ENCODE measurements at regions not wholly inside any gene's neighbourhood (a gene's known extent, or its start where the extent isn't known, plus 50 kb on each side); places are given as distances from the start of the nearest gene placed in this dataset.

DNA sequence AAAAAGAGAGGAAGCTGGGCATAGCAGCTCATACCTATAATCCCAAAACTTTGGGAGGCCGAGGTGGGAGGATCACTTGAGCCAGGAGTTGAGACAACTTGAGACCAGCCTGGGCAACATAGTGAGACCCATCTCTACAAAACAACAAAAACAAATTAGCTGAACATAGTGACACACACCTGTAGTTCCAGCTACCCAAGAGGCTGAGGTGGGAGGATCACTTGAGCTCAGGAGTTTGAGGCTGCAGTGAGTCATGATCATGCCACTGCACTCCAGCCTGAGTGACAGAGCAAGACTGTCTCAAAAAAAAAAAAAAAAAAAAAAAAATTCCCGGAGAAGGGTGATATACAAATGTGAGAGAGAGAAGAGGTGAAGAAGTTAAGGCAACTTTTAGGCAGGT lies 143.8 kb downstream of the GLUL start (continued):
- TF ChIP-seq, protein P1, sequence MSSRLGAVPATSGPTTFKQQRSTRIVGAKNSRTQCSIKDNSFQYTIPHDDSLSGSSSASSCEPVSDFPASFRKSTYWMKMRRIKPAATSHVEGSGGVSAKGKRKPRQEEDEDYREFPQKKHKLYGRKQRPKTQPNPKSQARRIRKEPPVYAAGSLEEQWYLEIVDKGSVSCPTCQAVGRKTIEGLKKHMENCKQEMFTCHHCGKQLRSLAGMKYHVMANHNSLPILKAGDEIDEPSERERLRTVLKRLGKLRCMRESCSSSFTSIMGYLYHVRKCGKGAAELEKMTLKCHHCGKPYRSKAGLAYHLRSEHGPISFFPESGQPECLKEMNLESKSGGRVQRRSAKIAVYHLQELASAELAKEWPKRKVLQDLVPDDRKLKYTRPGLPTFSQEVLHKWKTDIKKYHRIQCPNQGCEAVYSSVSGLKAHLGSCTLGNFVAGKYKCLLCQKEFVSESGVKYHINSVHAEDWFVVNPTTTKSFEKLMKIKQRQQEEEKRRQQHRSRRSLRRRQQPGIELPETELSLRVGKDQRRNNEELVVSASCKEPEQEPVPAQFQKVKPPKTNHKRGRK (tag; IDR thresholded peaks at IDR 0.05): 0 out of 2 replicates have a peak, but pooled peaks have one; percentile 9

DNA sequence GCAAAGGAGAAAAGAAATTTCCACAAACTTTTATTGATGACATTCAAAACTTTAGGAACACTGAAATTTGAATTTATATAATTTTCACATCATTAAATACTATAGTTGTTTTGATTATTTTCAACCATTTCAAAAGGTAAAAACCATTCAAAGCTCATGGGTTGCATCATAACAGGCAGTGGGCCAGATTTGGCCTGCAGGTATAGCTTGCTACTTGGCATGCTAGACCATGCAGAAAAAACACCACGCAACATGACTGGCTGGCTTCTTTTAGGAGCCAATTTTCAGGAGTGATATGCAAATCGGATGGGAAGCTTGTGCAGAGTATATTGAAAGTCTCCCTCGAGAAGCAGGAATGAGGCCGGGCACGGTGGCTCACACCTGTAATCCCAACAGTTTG lies 144.8 kb downstream of the GLUL start:
- H3K4me2 ChIP-seq (ENCODE audit: insufficient read depth, low read length): no peak overlapping the region
- intact Hi-C loops (cut with micrococcal nuclease): no loop called here
- POLR2A ChIA-PET: interaction anchor here (2.2 kb wide), 1 partner anchor 11 kb away, joined by 9 read pairs; no protein-coding TSS in a partner anchor
- TF ChIP-seq, protein P2, sequence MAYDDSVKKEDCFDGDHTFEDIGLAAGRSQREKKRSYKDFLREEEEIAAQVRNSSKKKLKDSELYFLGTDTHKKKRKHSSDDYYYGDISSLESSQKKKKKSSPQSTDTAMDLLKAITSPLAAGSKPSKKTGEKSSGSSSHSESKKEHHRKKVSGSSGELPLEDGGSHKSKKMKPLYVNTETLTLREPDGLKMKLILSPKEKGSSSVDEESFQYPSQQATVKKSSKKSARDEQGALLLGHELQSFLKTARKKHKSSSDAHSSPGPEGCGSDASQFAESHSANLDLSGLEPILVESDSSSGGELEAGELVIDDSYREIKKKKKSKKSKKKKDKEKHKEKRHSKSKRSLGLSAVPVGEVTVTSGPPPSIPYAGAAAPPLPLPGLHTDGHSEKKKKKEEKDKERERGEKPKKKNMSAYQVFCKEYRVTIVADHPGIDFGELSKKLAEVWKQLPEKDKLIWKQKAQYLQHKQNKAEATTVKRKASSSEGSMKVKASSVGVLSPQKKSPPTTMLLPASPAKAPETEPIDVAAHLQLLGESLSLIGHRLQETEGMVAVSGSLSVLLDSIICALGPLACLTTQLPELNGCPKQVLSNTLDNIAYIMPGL (CRISPR knock-in tag; IDR thresholded peaks at IDR 0.05): no peak
- no peak for TF ChIP-seq SMARCA4 (IDR thresholded peaks at IDR 0.05)
- TF ChIP-seq, protein P3, sequence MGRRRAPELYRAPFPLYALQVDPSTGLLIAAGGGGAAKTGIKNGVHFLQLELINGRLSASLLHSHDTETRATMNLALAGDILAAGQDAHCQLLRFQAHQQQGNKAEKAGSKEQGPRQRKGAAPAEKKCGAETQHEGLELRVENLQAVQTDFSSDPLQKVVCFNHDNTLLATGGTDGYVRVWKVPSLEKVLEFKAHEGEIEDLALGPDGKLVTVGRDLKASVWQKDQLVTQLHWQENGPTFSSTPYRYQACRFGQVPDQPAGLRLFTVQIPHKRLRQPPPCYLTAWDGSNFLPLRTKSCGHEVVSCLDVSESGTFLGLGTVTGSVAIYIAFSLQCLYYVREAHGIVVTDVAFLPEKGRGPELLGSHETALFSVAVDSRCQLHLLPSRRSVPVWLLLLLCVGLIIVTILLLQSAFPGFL (CRISPR knock-in tag; IDR thresholded peaks at IDR 0.05): no peak
- no peak for TF ChIP-seq SUPT5H (IDR thresholded peaks at IDR 0.05)
- TF ChIP-seq CTBP1 (IDR thresholded peaks at IDR 0.05; ENCODE audit: borderline replicate concordance): no peak
- TF ChIP-seq, protein P4, sequence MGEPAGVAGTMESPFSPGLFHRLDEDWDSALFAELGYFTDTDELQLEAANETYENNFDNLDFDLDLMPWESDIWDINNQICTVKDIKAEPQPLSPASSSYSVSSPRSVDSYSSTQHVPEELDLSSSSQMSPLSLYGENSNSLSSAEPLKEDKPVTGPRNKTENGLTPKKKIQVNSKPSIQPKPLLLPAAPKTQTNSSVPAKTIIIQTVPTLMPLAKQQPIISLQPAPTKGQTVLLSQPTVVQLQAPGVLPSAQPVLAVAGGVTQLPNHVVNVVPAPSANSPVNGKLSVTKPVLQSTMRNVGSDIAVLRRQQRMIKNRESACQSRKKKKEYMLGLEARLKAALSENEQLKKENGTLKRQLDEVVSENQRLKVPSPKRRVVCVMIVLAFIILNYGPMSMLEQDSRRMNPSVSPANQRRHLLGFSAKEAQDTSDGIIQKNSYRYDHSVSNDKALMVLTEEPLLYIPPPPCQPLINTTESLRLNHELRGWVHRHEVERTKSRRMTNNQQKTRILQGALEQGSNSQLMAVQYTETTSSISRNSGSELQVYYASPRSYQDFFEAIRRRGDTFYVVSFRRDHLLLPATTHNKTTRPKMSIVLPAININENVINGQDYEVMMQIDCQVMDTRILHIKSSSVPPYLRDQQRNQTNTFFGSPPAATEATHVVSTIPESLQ (CRISPR knock-in tag; IDR thresholded peaks at IDR 0.05): no peak
- no peak for TF ChIP-seq PML (IDR thresholded peaks at IDR 0.05; ENCODE audit: low read length)
- no peak for TF ChIP-seq ZNF561 (CRISPR knock-in tag; conservative IDR thresholded peaks at IDR 0.05)
- no peak for TF ChIP-seq PHB2 (IDR thresholded peaks at IDR 0.05; ENCODE audit: low read depth)
- TF ChIP-seq, protein P5, sequence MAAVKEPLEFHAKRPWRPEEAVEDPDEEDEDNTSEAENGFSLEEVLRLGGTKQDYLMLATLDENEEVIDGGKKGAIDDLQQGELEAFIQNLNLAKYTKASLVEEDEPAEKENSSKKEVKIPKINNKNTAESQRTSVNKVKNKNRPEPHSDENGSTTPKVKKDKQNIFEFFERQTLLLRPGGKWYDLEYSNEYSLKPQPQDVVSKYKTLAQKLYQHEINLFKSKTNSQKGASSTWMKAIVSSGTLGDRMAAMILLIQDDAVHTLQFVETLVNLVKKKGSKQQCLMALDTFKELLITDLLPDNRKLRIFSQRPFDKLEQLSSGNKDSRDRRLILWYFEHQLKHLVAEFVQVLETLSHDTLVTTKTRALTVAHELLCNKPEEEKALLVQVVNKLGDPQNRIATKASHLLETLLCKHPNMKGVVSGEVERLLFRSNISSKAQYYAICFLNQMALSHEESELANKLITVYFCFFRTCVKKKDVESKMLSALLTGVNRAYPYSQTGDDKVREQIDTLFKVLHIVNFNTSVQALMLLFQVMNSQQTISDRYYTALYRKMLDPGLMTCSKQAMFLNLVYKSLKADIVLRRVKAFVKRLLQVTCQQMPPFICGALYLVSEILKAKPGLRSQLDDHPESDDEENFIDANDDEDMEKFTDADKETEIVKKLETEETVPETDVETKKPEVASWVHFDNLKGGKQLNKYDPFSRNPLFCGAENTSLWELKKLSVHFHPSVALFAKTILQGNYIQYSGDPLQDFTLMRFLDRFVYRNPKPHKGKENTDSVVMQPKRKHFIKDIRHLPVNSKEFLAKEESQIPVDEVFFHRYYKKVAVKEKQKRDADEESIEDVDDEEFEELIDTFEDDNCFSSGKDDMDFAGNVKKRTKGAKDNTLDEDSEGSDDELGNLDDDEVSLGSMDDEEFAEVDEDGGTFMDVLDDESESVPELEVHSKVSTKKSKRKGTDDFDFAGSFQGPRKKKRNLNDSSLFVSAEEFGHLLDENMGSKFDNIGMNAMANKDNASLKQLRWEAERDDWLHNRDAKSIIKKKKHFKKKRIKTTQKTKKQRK (IDR thresholded peaks at IDR 0.05; ENCODE audit: borderline replicate concordance, low read depth, low read length): no peak
- TF ChIP-seq HNRNPUL1 (IDR thresholded peaks at IDR 0.05; ENCODE audit: low read length): no peak

More for the DNA sequence above, 144.8 kb downstream of the GLUL start:
- Histone ChIP-seq H2AFZ (ENCODE audit: low read depth, low read length) (no peak overlapping the region), H3K9ac (ENCODE audit: insufficient read depth in 1 of 2, low read depth in 2 of 2, low read length in 2 of 2) (no peak overlapping the region), H3K4me1 (replicated peaks in 1 of 2; ENCODE audit: control insufficient read depth in 2 of 2, insufficient read depth in 2 of 2, low read length in 2 of 2) (peaks cover 0 to 10% of the 10 kb centered on the region in 2 experiments; a peak in 3 of 5 replicates), H3K36me3 (ENCODE audit: control insufficient read depth, insufficient read depth, low read length) (no peaks in the 10 kb centered on the region), H4K20me1 (replicated peaks; ENCODE audit: control insufficient read depth, insufficient read depth, low read length) (no peaks in the 10 kb centered on the region), H3K27me3 (ENCODE audit: control insufficient read depth in 2 of 2, insufficient read depth in 2 of 2, low read length in 2 of 2) (no peaks in the 10 kb centered on the region), H3K9me1 (ENCODE audit: control insufficient read depth, insufficient read depth, low read length) (no peaks in the 10 kb centered on the region), H3K9me3 (replicated peaks; ENCODE audit: control insufficient read depth, insufficient read depth, low read depth, low read length) (no peaks in the 10 kb centered on the region), H3K27ac (ENCODE audit: extremely low read depth, low read depth, low read length) (no peak overlapping the region), H3K4me3 (no peak overlapping the region), H3K79me2 (ENCODE audit: control insufficient read depth, insufficient read depth, low read length) (no peaks in the 10 kb centered on the region)
- CTCF ChIA-PET (ENCODE audit: low intra/inter-chr PET ratio): no interaction called here
- DNase-seq (ENCODE audit: extremely low read depth in 1 of 4, low spot score in 3 of 4) (no peak), FAIRE-seq (no peak), ATAC-seq (no peak)
- no TSS peak for BruUV-seq (replicated peaks)
- WGBS (ENCODE audit: insufficient coverage, low coverage, missing lambda C conversion rate): 77% methylated on average over 5 of the region's 5 CpGs
- in situ Hi-C loops (cut with MboI): no loop called here

All from K562 (cell line).